Upper lobe of left lung (tissue), 6 donors: ENCODE measurements at regions not wholly inside any gene's neighbourhood (a gene's known extent, or its start where the extent isn't known, plus 50 kb on each side); places are given as distances from the start of the nearest gene placed in this dataset.

Experiments used
- ATAC-seq, 2 donors: fragments of 200-7000 bp; cut with Tn5 transposase; one replicate each; pipeline ENCODE4 v1.9.1; 2022; ENCODE audit warnings: mild to moderate bottlenecking in 2 of 2, moderate library complexity in 2 of 2; ENCODE audit not compliant: low FRiP score in 2 of 2
- DNase-seq, 2 donors: peaks; one replicate each; pipeline ENCODE4 v3.0.0-alpha.2; 2019 to 2020
- H3K27ac ChIP-seq, 4 donors: fragments of 200-600 bp; sonication (generic); one replicate each; pipeline ENCODE4 v1.5.1; 2016 to 2019
- H3K27me3 ChIP-seq, 4 donors: fragments of 200-600 bp; sonication (generic); one replicate each; pipeline ENCODE4 v1.5.1; 2017 to 2019
- H3K36me3 ChIP-seq, 4 donors: fragments of 200-600 bp; sonication (generic); one replicate each; pipeline ENCODE4 v1.5.1; 2016 to 2019
- H3K4me1 ChIP-seq, 4 donors: fragments of 200-600 bp; sonication (generic); one replicate each; pipeline ENCODE4 v1.5.1; 2018 to 2019
- H3K4me3 ChIP-seq, 4 donors: fragments of 200-600 bp; sonication (generic); one replicate each; pipeline ENCODE4 v1.5.1; 2017 to 2019; ENCODE audit warnings: mild to moderate bottlenecking in 2 of 4, moderate library complexity in 1 of 4
- H3K9me3 ChIP-seq, 4 donors: fragments of 200-600 bp; sonication (generic); one replicate each; pipeline ENCODE4 v1.5.1; 2018 to 2019
- CTCF ChIP-seq, 6 experiments: fragments of 450-650 bp in 4 of 6; fragments of 200-600 bp in 2 of 6; sonication (generic) in 2 of 6; IDR thresholded peaks; one replicate each; pipeline ENCODE4 v1.5.1; 2016 to 2019; ENCODE audit warnings: antibody characterized with exemption in 6 of 6
- EP300 ChIP-seq, 4 donors: sonication (generic); formaldehyde crosslinking; IDR thresholded peaks; one replicate each; pipeline ENCODE4 v1.5.1; 2017; ENCODE audit warnings: antibody characterized with exemption in 4 of 4, control low read depth in 2 of 4
- POLR2A ChIP-seq, 4 donors: fragments of 450-650 bp; IDR thresholded peaks; one replicate each; pipeline ENCODE4 v1.5.1; 2016 to 2017; ENCODE audit warnings: antibody characterized with exemption in 4 of 4, mild to moderate bottlenecking in 2 of 4
- POLR2AphosphoS5 ChIP-seq, 2 donors: sonication (generic); formaldehyde crosslinking; IDR thresholded peaks; one replicate each; pipeline ENCODE4 v1.5.1; 2017; ENCODE audit warnings: antibody characterized with exemption in 2 of 2
- WGBS, 2 donors: methylation state at CpG; one replicate each; pipeline ENCODE4 v1.1.5; 2017 to 2018; 5-methylcytosine and 5-hydroxymethylcytosine counted together
- donor health status: DM: no; HTN: no; CAD: no; lungs with moderate emphysema.
- donor health status: DM: no; HTN: yes; CAD: no; lungs with severe emphysema.

- H3K27ac ChIP-seq = no peak overlapping the region
- H3K4me1 ChIP-seq = no peaks in the 10 kb centered on the region
- ATAC-seq = no peak
- H3K27me3 ChIP-seq = no peaks in the 10 kb centered on the region
- no peaks in the 10 kb centered on the region for H3K36me3 ChIP-seq
- H3K4me3 ChIP-seq = no peak overlapping the region
- WGBS, 2 donors = 77 to 82% methylated on average over 4 of the region's 4 CpGs
- no peaks in the 10 kb centered on the region for H3K9me3 ChIP-seq
- DNase-seq = no peak
- no peak for TF ChIP-seq EP300 (IDR thresholded peaks at IDR 0.05)
- TF ChIP-seq CTCF (IDR thresholded peaks at IDR 0.05) = no peak
- no peak for TF ChIP-seq POLR2A (IDR thresholded peaks at IDR 0.05)
- TF ChIP-seq POLR2AphosphoS5 (IDR thresholded peaks at IDR 0.05) = no peak
These were observed 376.7 kb upstream of the SMIM31 start for GRCh38 chr4:164377277-164377676.

- TF ChIP-seq CTCF (IDR thresholded peaks at IDR 0.05) = no peak
- no peak for TF ChIP-seq POLR2AphosphoS5 (IDR thresholded peaks at IDR 0.05)
- no peak for TF ChIP-seq POLR2A (IDR thresholded peaks at IDR 0.05)
- no peak for TF ChIP-seq EP300 (IDR thresholded peaks at IDR 0.05)
- DNase-seq = no peak
- WGBS, 2 donors = 79 to 80% methylated on average over 5 of the region's 5 CpGs
- Histone ChIP-seq H3K4me3 (no peak overlapping the region), H3K27ac (no peak overlapping the region), H3K27me3 (peaks cover 0 to 2% (median 0%) of the 10 kb centered on the region in 4 donors), H3K4me1 (peaks cover 0 to 5% (median 0%) of the 10 kb centered on the region in 4 donors), H3K9me3 (no peaks in the 10 kb centered on the region), H3K36me3 (no peaks in the 10 kb centered on the region)
- ATAC-seq = no peak
These were observed 375.6 kb upstream of the SMIM31 start for GRCh38 chr4:164378361-164378760.

GRCh38 chr4:164379694-164380093, 374.2 kb upstream of the SMIM31 start:
- TF ChIP-seq POLR2AphosphoS5 (IDR thresholded peaks at IDR 0.05) (no peak), POLR2A (IDR thresholded peaks at IDR 0.05) (no peak), CTCF (IDR thresholded peaks at IDR 0.05) (no peak), EP300 (IDR thresholded peaks at IDR 0.05) (no peak)
- DNase-seq (no peak), ATAC-seq (no peak)
- Histone ChIP-seq H3K36me3 (no peaks in the 10 kb centered on the region), H3K9me3 (no peaks in the 10 kb centered on the region), H3K27ac (no peak overlapping the region), H3K4me1 (peaks cover 0 to 12% (median 0%) of the 10 kb centered on the region in 4 donors), H3K27me3 (peaks cover 0 to 6% (median 0%) of the 10 kb centered on the region in 4 donors), H3K4me3 (no peak overlapping the region)
- WGBS, 2 donors = 66 to 71% methylated on average over 3 of the region's 3 CpGs

GRCh38 chr4:164381859-164382258, 372.1 kb upstream of the SMIM31 start:
- DNase-seq = no peak
- peaks cover 0 to 12% (median 0%) of the 10 kb centered on the region in 4 donors for H3K4me1 ChIP-seq
- no peaks in the 10 kb centered on the region for H3K9me3 ChIP-seq
- WGBS, 2 donors = 70 to 86% methylated on average over 3 of the region's 3 CpGs
- H3K36me3 ChIP-seq = no peaks in the 10 kb centered on the region
- no peak overlapping the region for H3K4me3 ChIP-seq
- TF ChIP-seq POLR2A (IDR thresholded peaks at IDR 0.05) (no peak), POLR2AphosphoS5 (IDR thresholded peaks at IDR 0.05) (no peak), CTCF (IDR thresholded peaks at IDR 0.05) (no peak), EP300 (IDR thresholded peaks at IDR 0.05) (no peak)
- ATAC-seq = no peak
- no peak overlapping the region for H3K27ac ChIP-seq
- peaks cover 0 to 6% (median 0%) of the 10 kb centered on the region in 4 donors for H3K27me3 ChIP-seq

GRCh38 chr4:164383058-164383357, 370.9 kb upstream of the SMIM31 start:
- no peak overlapping the region for H3K27ac ChIP-seq
- H3K4me1 ChIP-seq = peaks cover 0 to 12% (median 0%) of the 10 kb centered on the region in 4 donors
- DNase-seq = no peak
- 0 to 1% methylated on average over 12 to 15 of the region's 15 CpGs for WGBS, 2 donors
- peaks cover 0 to 6% (median 0%) of the 10 kb centered on the region in 4 donors for H3K27me3 ChIP-seq
- H3K36me3 ChIP-seq = no peaks in the 10 kb centered on the region
- H3K4me3 ChIP-seq = no peak overlapping the region
- no peaks in the 10 kb centered on the region for H3K9me3 ChIP-seq
- ATAC-seq = no peak
- no peak for TF ChIP-seq CTCF (IDR thresholded peaks at IDR 0.05)
- no peak for TF ChIP-seq POLR2A (IDR thresholded peaks at IDR 0.05)
- no peak for TF ChIP-seq EP300 (IDR thresholded peaks at IDR 0.05)
- TF ChIP-seq POLR2AphosphoS5 (IDR thresholded peaks at IDR 0.05) = no peak
